Sigmoid colon (tissue), 6 donors: ENCODE measurements at regions not wholly inside any gene's neighbourhood (a gene's known extent, or its start where the extent isn't known, plus 50 kb on each side); places are given as distances from the start of the nearest gene placed in this dataset.

ENCODE experiments used
- DNase-seq: peaks from one replicate; pipeline ENCODE4 v3.0.0-alpha.2; 2019
- H3K27ac ChIP-seq, 4 donors: fragments of 200-600 bp; sonication (generic); one replicate each; pipeline ENCODE4 v1.5.1; 2016 to 2019; ENCODE audit warnings: mild to moderate bottlenecking in 1 of 4
- H3K27me3 ChIP-seq, 3 donors: fragments of 200-600 bp; sonication (generic); one replicate each; pipeline ENCODE4 v1.5.1; 2019; ENCODE audit warnings: mild to moderate bottlenecking in 1 of 3
- H3K36me3 ChIP-seq, 4 donors: fragments of 200-600 bp; sonication (generic); one replicate each; pipeline ENCODE4 v1.5.1; 2016 to 2019
- H3K4me1 ChIP-seq, 4 donors: fragments of 200-600 bp; sonication (generic); one replicate each; pipeline ENCODE4 v1.5.1; 2017 to 2019
- H3K4me3 ChIP-seq, 4 donors: fragments of 200-600 bp; sonication (generic); one replicate each; pipeline ENCODE4 v1.5.1; 2017 to 2019; ENCODE audit warnings: mild to moderate bottlenecking in 2 of 4, moderate library complexity in 1 of 4
- H3K9me3 ChIP-seq, 4 donors: fragments of 200-600 bp in 3 of 4; sonication (generic) in 3 of 4; one replicate each; pipeline versions ENCODE4 v1.5.1 to v1.6.1; 2013 to 2019
- CTCF ChIP-seq, 4 experiments: fragments of 450-650 bp in 3 of 4; fragments of 200-600 bp in 1 of 4; IDR thresholded peaks; one replicate each; pipeline ENCODE4 v1.5.1; 2016 to 2019; ENCODE audit warnings: antibody characterized with exemption in 4 of 4, mild to moderate bottlenecking in 3 of 4, moderate library complexity in 2 of 4
- EP300 ChIP-seq, 4 donors: sonication (generic); formaldehyde crosslinking; IDR thresholded peaks; one replicate each; pipeline ENCODE4 v1.6.1; 2017; ENCODE audit warnings: antibody characterized with exemption in 4 of 4
- POLR2A ChIP-seq, 2 donors: fragments of 450-650 bp; IDR thresholded peaks; one replicate each; pipeline ENCODE4 v1.6.1; 2016; ENCODE audit warnings: antibody characterized with exemption in 2 of 2, mild to moderate bottlenecking in 2 of 2, moderate library complexity in 2 of 2
- POLR2AphosphoS5 ChIP-seq, 4 donors: sonication (generic); formaldehyde crosslinking; IDR thresholded peaks; one replicate each; pipeline ENCODE4 v1.6.1; 2017; ENCODE audit warnings: antibody characterized with exemption in 4 of 4
- WGBS, 2 donors: extraction: QIAGEN DNeasy Blood & Tissue Kit; methylation state at CpG; one replicate each; pipeline ENCODE4 v1.1.7; 2013; 5-methylcytosine and 5-hydroxymethylcytosine counted together
- intact Hi-C: fragments of 100-400 bp; cut with DNase I; formaldehyde crosslinking; loops from one replicate; pipeline ENCODE4 v1.15.1; 2023
- donor health status: healthy with polysubstance abuse.
- donor health status: healthy.

- TF ChIP-seq EP300 (IDR thresholded peaks at IDR 0.05) (no peak), CTCF (IDR thresholded peaks at IDR 0.05) (no peak), POLR2A (IDR thresholded peaks at IDR 0.05) (no peak), POLR2AphosphoS5 (IDR thresholded peaks at IDR 0.05) (no peak)
- intact Hi-C loops = no loop called here
- DNase-seq = no peak
- 54 to 67% methylated on average over 1 of the region's 1 CpG for WGBS, 2 donors
- no peak overlapping the region for H3K27ac ChIP-seq
- H3K4me3 ChIP-seq = no peak overlapping the region
- peaks cover 0 to 9% (median 0%) of the 10 kb centered on the region in 3 donors for H3K27me3 ChIP-seq
- H3K4me1 ChIP-seq = no peaks in the 10 kb centered on the region
- no peaks in the 10 kb centered on the region for H3K9me3 ChIP-seq
- H3K36me3 ChIP-seq = no peaks in the 10 kb centered on the region
Measured at GRCh38 chr1:175845985-175846384, 102.6 kb upstream of the TNR start.

GRCh38 chr1:175845338-175845737, 101.9 kb upstream of the TNR start:
- DNase-seq = no peak
- H3K27ac ChIP-seq = no peak overlapping the region
- WGBS, 2 donors = 21 to 55% methylated on average over 3 of the region's 3 CpGs
- H3K9me3 ChIP-seq = no peaks in the 10 kb centered on the region
- TF ChIP-seq CTCF (IDR thresholded peaks at IDR 0.05) (no peak), EP300 (IDR thresholded peaks at IDR 0.05) (no peak), POLR2A (IDR thresholded peaks at IDR 0.05) (no peak), POLR2AphosphoS5 (IDR thresholded peaks at IDR 0.05) (no peak)
- H3K4me3 ChIP-seq = no peak overlapping the region
- intact Hi-C loops = no loop called here
- no peaks in the 10 kb centered on the region for H3K4me1 ChIP-seq
- peaks cover 0 to 13% (median 0%) of the 10 kb centered on the region in 3 donors for H3K27me3 ChIP-seq
- no peaks in the 10 kb centered on the region for H3K36me3 ChIP-seq

GRCh38 chr1:175844877-175845276, 101.5 kb upstream of the TNR start:
- intact Hi-C loops = no loop called here
- Histone ChIP-seq H3K27me3 (peaks cover 0 to 18% (median 0%) of the 10 kb centered on the region in 3 donors), H3K9me3 (no peaks in the 10 kb centered on the region), H3K4me1 (no peaks in the 10 kb centered on the region), H3K27ac (no peak overlapping the region), H3K4me3 (no peak overlapping the region), H3K36me3 (no peaks in the 10 kb centered on the region)
- no peak for TF ChIP-seq CTCF (IDR thresholded peaks at IDR 0.05)
- TF ChIP-seq POLR2A (IDR thresholded peaks at IDR 0.05) = no peak
- TF ChIP-seq POLR2AphosphoS5 (IDR thresholded peaks at IDR 0.05) = no peak
- TF ChIP-seq EP300 (IDR thresholded peaks at IDR 0.05) = no peak
- no peak for DNase-seq
- 22 to 54% methylated on average over 2 of the region's 2 CpGs for WGBS, 2 donors

- TF ChIP-seq EP300 (IDR thresholded peaks at IDR 0.05) (no peak), POLR2AphosphoS5 (IDR thresholded peaks at IDR 0.05) (no peak), POLR2A (IDR thresholded peaks at IDR 0.05) (no peak), CTCF (IDR thresholded peaks at IDR 0.05) (no peak)
- WGBS, 2 donors = 50 to 86% methylated on average over 1 of the region's 1 CpG
- Histone ChIP-seq H3K9me3 (no peaks in the 10 kb centered on the region), H3K27ac (no peak overlapping the region), H3K4me1 (no peaks in the 10 kb centered on the region), H3K36me3 (no peaks in the 10 kb centered on the region), H3K27me3 (peaks cover 0 to 20% (median 0%) of the 10 kb centered on the region in 3 donors), H3K4me3 (no peak overlapping the region)
- intact Hi-C loops = no loop called here
- no peak for DNase-seq
Measured at GRCh38 chr1:175842550-175842949, 99.2 kb upstream of the TNR start.

- WGBS, 2 donors = 78 to 81% methylated on average over 5 of the region's 5 CpGs
Measured at GRCh38 chr1:175841738-175842187, 98.4 kb upstream of the TNR start.

More at GRCh38 chr1:175841738-175842187, 98.4 kb upstream of the TNR start:
- H3K27ac ChIP-seq = no peak overlapping the region
- no peak for DNase-seq
- no peaks in the 10 kb centered on the region for H3K36me3 ChIP-seq
- TF ChIP-seq POLR2AphosphoS5 (IDR thresholded peaks at IDR 0.05) (no peak), EP300 (IDR thresholded peaks at IDR 0.05) (no peak), POLR2A (IDR thresholded peaks at IDR 0.05) (no peak), CTCF (IDR thresholded peaks at IDR 0.05) (no peak)
- no peaks in the 10 kb centered on the region for H3K4me1 ChIP-seq
- intact Hi-C loops = no loop called here
- no peak overlapping the region for H3K4me3 ChIP-seq
- no peaks in the 10 kb centered on the region for H3K9me3 ChIP-seq
- peaks cover 0 to 20% (median 0%) of the 10 kb centered on the region in 3 donors for H3K27me3 ChIP-seq
